Mammary epithelial cell (primary cell): ENCODE measurements at regions not wholly inside any gene's neighbourhood (a gene's known extent, or its start where the extent isn't known, plus 50 kb on each side); places are given as distances from the start of the nearest gene placed in this dataset.

Experiments
- CTCF ChIP-seq, 2 donors: IDR thresholded peaks in 1 of 2; conservative IDR thresholded peaks in 1 of 2; 2 replicates each; pipeline ENCODE4 v1.5.1; 2011 to 2012; ENCODE audit warnings: inconsistent platforms in 2 of 2, low read length in 2 of 2, mild to moderate bottlenecking in 2 of 2, control low read depth in 1 of 2, low read depth in 1 of 2; ENCODE audit not compliant: insufficient read depth in 1 of 2; ENCODE audit errors: extremely low read depth in 1 of 2
- EZH2 ChIP-seq: IDR thresholded peaks from 2 replicates; pipeline ENCODE4 v1.6.1; 2012; ENCODE audit warnings: low read length, inconsistent platforms, borderline replicate concordance

- TF ChIP-seq CTCF (conservative IDR thresholded peaks at IDR 0.05 in 1 of 2, IDR thresholded peaks at IDR 0.05 in 1 of 2; ENCODE audit: extremely low read depth in 1 of 2, insufficient read depth in 1 of 2, low read depth in 1 of 2, low read length in 2 of 2) (no peak), EZH2 (no peak)
These were observed 109.9 kb upstream of the THBS2 start for GRCh38 chr6:169363590-169363989.
